ENCODE measurements at regions not wholly inside any gene's neighbourhood (a gene's known extent, or its start where the extent isn't known, plus 50 kb on each side); places are given as distances from the start of the nearest gene placed in this dataset.

DNA sequence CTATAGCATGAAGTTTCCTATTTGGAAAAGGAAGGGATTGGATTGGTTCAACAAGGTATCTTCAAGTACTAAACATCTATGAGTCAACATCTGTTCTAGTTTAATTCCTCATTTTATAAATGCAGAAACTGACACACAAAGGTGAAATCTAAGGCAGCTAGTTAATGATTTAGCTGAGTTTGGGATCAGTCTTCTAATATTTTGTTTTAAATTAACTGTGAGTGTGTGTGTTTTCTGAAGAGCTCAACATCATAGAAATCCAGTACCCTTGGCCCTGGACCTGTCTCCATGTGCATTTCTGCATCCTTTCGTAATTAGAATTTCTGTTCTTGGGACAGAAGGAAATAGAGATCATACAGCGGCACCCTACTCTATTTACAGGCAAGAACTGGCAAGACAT lies 105.9 kb downstream of the RGS2 start:
- TF ChIP-seq, protein P1, sequence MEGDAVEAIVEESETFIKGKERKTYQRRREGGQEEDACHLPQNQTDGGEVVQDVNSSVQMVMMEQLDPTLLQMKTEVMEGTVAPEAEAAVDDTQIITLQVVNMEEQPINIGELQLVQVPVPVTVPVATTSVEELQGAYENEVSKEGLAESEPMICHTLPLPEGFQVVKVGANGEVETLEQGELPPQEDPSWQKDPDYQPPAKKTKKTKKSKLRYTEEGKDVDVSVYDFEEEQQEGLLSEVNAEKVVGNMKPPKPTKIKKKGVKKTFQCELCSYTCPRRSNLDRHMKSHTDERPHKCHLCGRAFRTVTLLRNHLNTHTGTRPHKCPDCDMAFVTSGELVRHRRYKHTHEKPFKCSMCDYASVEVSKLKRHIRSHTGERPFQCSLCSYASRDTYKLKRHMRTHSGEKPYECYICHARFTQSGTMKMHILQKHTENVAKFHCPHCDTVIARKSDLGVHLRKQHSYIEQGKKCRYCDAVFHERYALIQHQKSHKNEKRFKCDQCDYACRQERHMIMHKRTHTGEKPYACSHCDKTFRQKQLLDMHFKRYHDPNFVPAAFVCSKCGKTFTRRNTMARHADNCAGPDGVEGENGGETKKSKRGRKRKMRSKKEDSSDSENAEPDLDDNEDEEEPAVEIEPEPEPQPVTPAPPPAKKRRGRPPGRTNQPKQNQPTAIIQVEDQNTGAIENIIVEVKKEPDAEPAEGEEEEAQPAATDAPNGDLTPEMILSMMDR (IDR thresholded peaks at IDR 0.05) = no peak
- TF ChIP-seq POLR2A (IDR thresholded peaks at IDR 0.05) = no peak

All from thyroid gland (tissue), 4 donors.